ENCODE measurements at regions not wholly inside any gene's neighbourhood (a gene's known extent, or its start where the extent isn't known, plus 50 kb on each side); places are given as distances from the start of the nearest gene placed in this dataset.

- Histone ChIP-seq H3K27me3 (ENCODE audit: control insufficient read depth, insufficient read depth, low read length) (no peaks in the 10 kb centered on the region), H3K4me3 (ENCODE audit: low read length) (no peak overlapping the region), H3K9ac (ENCODE audit: low read length) (no peak overlapping the region), H3K36me3 (ENCODE audit: control insufficient read depth, insufficient read depth, low read length) (no peaks in the 10 kb centered on the region), H3K4me1 (ENCODE audit: control insufficient read depth, insufficient read depth, low read length) (peaks cover 7% of the 10 kb centered on the region), H3K9me3 (ENCODE audit: control insufficient read depth, low read length) (no peaks in the 10 kb centered on the region)
Measured at GRCh38 chr15:39362821-39363561, 217.9 kb upstream of the THBS1 start.

GRCh38 chr15:39363761-39364586 lies 216.9 kb upstream of the THBS1 start:
- no peak overlapping the region for H3K9ac ChIP-seq (ENCODE audit: low read length)
- H3K4me1 ChIP-seq (ENCODE audit: control insufficient read depth, insufficient read depth, low read length), result no peaks in the 10 kb centered on the region
- H3K27me3 ChIP-seq (ENCODE audit: control insufficient read depth, insufficient read depth, low read length), result no peaks in the 10 kb centered on the region
- no peaks in the 10 kb centered on the region for H3K9me3 ChIP-seq (ENCODE audit: control insufficient read depth, low read length)
- no peaks in the 10 kb centered on the region for H3K36me3 ChIP-seq (ENCODE audit: control insufficient read depth, insufficient read depth, low read length)
- H3K4me3 ChIP-seq (ENCODE audit: low read length), result no peak overlapping the region

DNA sequence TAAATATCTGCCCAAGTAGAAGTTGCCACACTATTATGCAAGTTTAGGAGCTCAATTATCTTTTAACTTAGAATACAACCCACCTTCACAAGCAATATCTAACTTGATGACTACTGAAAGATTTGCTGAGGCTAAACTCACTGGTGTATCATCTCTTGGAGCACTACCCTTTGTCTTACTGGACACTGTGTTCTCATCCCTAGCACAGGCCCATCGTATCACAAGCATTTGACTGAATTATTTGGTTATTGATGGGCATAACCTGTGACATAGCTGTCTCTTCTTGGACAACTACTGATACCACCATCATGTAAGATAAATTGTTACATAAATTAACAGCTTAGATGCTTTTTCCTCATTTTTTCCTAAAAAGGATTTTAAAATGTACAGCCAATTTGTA lies 216.2 kb upstream of the THBS1 start:
- H3K27me3 ChIP-seq (ENCODE audit: control insufficient read depth, insufficient read depth, low read length), result no peaks in the 10 kb centered on the region
- H3K4me1 ChIP-seq (ENCODE audit: control insufficient read depth, insufficient read depth, low read length), result no peaks in the 10 kb centered on the region
- no peak overlapping the region for H3K9ac ChIP-seq (ENCODE audit: low read length)
- H3K36me3 ChIP-seq (ENCODE audit: control insufficient read depth, insufficient read depth, low read length), result no peaks in the 10 kb centered on the region
- H3K9me3 ChIP-seq (ENCODE audit: control insufficient read depth, low read length), result no peaks in the 10 kb centered on the region
- H3K4me3 ChIP-seq (ENCODE audit: low read length), result no peak overlapping the region

- Histone ChIP-seq H3K27me3 (ENCODE audit: control insufficient read depth, insufficient read depth, low read length) (no peaks in the 10 kb centered on the region), H3K9me3 (ENCODE audit: control insufficient read depth, low read length) (no peaks in the 10 kb centered on the region), H3K9ac (ENCODE audit: low read length) (no peak overlapping the region), H3K4me3 (ENCODE audit: low read length) (no peak overlapping the region), H3K36me3 (ENCODE audit: control insufficient read depth, insufficient read depth, low read length) (no peaks in the 10 kb centered on the region), H3K4me1 (ENCODE audit: control insufficient read depth, insufficient read depth, low read length) (no peaks in the 10 kb centered on the region)
Measured at GRCh38 chr15:39365161-39365560, 215.7 kb upstream of the THBS1 start.

DNA sequence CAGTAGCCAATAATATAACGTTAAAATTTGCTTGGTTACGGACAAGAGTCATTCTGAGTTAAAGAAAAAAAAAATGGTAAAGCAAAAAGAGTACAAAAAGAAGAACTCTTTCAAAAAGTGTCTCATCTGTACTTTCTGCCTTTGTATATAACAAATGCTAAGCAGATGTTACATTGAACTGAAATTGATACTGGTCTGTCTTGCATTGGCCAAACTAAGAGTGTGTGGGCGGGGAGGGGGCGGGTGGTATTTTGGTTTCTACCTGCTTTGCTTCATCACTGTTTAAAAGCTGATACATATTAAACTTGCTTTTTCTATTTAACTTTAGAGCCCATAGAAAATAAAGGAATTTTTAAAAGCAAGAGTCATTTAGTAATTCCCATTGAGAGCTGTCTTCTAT lies 215.0 kb upstream of the THBS1 start:
- Histone ChIP-seq H3K9me3 (ENCODE audit: control insufficient read depth, low read length) (no peaks in the 10 kb centered on the region), H3K9ac (ENCODE audit: low read length) (no peak overlapping the region), H3K36me3 (ENCODE audit: control insufficient read depth, insufficient read depth, low read length) (no peaks in the 10 kb centered on the region), H3K4me1 (ENCODE audit: control insufficient read depth, insufficient read depth, low read length) (no peaks in the 10 kb centered on the region), H3K27me3 (ENCODE audit: control insufficient read depth, insufficient read depth, low read length) (no peaks in the 10 kb centered on the region), H3K4me3 (ENCODE audit: low read length) (no peak overlapping the region)

GRCh38 chr15:39367596-39367995 lies 213.3 kb upstream of the THBS1 start:
- H3K9ac ChIP-seq (ENCODE audit: low read length), result no peak overlapping the region
- no peak overlapping the region for H3K4me3 ChIP-seq (ENCODE audit: low read length)
- no peaks in the 10 kb centered on the region for H3K4me1 ChIP-seq (ENCODE audit: control insufficient read depth, insufficient read depth, low read length)
- H3K36me3 ChIP-seq (ENCODE audit: control insufficient read depth, insufficient read depth, low read length), result no peaks in the 10 kb centered on the region
- no peaks in the 10 kb centered on the region for H3K9me3 ChIP-seq (ENCODE audit: control insufficient read depth, low read length)
- no peaks in the 10 kb centered on the region for H3K27me3 ChIP-seq (ENCODE audit: control insufficient read depth, insufficient read depth, low read length)

DNA sequence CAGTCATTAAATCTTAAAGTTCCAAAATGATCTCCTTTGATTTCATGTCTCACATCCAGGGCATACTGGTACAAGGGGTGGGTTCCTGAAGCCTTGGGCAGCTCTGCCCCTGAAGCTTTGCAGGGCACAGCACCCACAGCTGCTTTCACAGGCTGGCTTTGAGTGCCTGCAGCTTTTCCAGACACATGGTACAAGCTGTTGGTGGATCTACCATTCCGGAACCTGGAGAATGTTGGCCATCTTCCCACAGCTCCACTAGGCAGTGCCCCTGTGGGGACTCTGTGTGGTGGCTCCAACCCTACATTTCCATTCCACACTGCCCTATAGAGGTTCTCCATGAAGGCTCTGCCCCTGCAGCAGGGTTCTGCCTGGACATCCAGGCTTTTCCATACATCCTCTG lies 211.1 kb upstream of the THBS1 start:
- Histone ChIP-seq H3K9ac (ENCODE audit: low read length) (no peak overlapping the region), H3K27me3 (ENCODE audit: control insufficient read depth, insufficient read depth, low read length) (no peaks in the 10 kb centered on the region), H3K4me3 (ENCODE audit: low read length) (no peak overlapping the region), H3K9me3 (ENCODE audit: control insufficient read depth, low read length) (no peaks in the 10 kb centered on the region), H3K36me3 (ENCODE audit: control insufficient read depth, insufficient read depth, low read length) (no peaks in the 10 kb centered on the region), H3K4me1 (ENCODE audit: control insufficient read depth, insufficient read depth, low read length) (no peaks in the 10 kb centered on the region)

DNA sequence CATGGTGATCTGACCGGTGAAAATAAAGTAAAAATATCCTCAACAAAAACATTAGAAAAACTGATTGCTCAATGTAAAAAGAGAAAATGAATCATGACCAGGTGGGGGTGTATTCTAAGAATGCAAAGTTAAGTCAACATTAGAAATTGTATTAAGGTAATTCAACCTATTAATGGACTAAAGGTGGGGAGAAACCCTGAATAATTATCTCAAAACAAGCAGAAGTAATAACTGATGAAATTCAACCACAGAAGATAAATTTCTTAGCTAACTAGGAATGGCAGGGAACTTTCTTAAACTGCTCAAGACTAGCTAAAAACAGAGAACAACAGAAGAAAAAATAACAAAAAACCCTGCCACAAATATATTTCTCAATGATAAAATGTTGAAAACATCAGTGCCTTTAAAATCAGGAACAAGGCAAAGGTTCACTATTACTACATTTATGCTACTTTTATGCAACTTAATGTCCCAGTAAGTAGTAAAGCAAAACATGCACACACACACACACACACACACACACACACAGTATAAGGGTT lies 204.4 kb upstream of the THBS1 start:
- Histone ChIP-seq H3K9ac (ENCODE audit: low read length) (no peak overlapping the region), H3K27me3 (ENCODE audit: control insufficient read depth, insufficient read depth, low read length) (no peaks in the 10 kb centered on the region), H3K9me3 (ENCODE audit: control insufficient read depth, low read length) (no peaks in the 10 kb centered on the region), H3K36me3 (ENCODE audit: control insufficient read depth, insufficient read depth, low read length) (no peaks in the 10 kb centered on the region), H3K4me3 (ENCODE audit: low read length) (no peak overlapping the region), H3K4me1 (ENCODE audit: control insufficient read depth, insufficient read depth, low read length) (no peaks in the 10 kb centered on the region)

GRCh38 chr15:39381517-39381916 lies 199.4 kb upstream of the THBS1 start:
- no peak overlapping the region for H3K4me3 ChIP-seq (ENCODE audit: low read length)
- no peaks in the 10 kb centered on the region for H3K27me3 ChIP-seq (ENCODE audit: control insufficient read depth, insufficient read depth, low read length)
- no peaks in the 10 kb centered on the region for H3K9me3 ChIP-seq (ENCODE audit: control insufficient read depth, low read length)
- no peak overlapping the region for H3K9ac ChIP-seq (ENCODE audit: low read length)
- H3K4me1 ChIP-seq (ENCODE audit: control insufficient read depth, insufficient read depth, low read length), result no peaks in the 10 kb centered on the region
- H3K36me3 ChIP-seq (ENCODE audit: control insufficient read depth, insufficient read depth, low read length), result no peaks in the 10 kb centered on the region

DNA sequence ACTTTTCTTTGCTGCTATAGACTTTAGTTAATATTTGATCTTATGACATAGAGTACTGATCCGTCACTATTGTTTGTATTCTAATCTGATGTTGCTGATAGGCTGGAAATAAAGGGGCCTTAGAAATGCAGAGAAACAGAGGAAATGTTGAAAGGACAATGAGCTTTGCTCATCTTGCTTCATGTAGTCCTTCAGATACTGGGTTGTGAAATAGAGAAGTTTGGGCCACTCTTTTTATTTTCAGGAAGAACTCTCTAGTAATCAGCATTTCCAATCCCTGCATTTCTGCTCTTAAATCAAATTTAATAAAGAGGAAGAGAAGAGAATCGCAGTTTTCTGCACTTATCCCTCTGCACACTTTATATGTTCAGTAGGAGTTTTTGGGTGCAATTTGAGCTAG lies 192.8 kb upstream of the THBS1 start:
- Histone ChIP-seq H3K9me3 (ENCODE audit: control insufficient read depth, low read length) (no peaks in the 10 kb centered on the region), H3K36me3 (ENCODE audit: control insufficient read depth, insufficient read depth, low read length) (no peaks in the 10 kb centered on the region), H3K9ac (ENCODE audit: low read length) (no peak overlapping the region), H3K4me1 (ENCODE audit: control insufficient read depth, insufficient read depth, low read length) (no peaks in the 10 kb centered on the region), H3K4me3 (ENCODE audit: low read length) (no peak overlapping the region), H3K27me3 (ENCODE audit: control insufficient read depth, insufficient read depth, low read length) (no peaks in the 10 kb centered on the region)

GRCh38 chr15:39391230-39391629 lies 189.6 kb upstream of the THBS1 start:
- Histone ChIP-seq H3K9me3 (ENCODE audit: control insufficient read depth, low read length) (no peaks in the 10 kb centered on the region), H3K4me1 (ENCODE audit: control insufficient read depth, insufficient read depth, low read length) (peaks cover 11% of the 10 kb centered on the region), H3K4me3 (ENCODE audit: low read length) (no peak overlapping the region), H3K9ac (ENCODE audit: low read length) (no peak overlapping the region), H3K36me3 (ENCODE audit: control insufficient read depth, insufficient read depth, low read length) (no peaks in the 10 kb centered on the region), H3K27me3 (ENCODE audit: control insufficient read depth, insufficient read depth, low read length) (no peaks in the 10 kb centered on the region)

GRCh38 chr15:39392469-39393047 lies 188.3 kb upstream of the THBS1 start:
- Histone ChIP-seq H3K4me1 (ENCODE audit: control insufficient read depth, insufficient read depth, low read length) (peaks cover 11% of the 10 kb centered on the region), H3K27me3 (ENCODE audit: control insufficient read depth, insufficient read depth, low read length) (no peaks in the 10 kb centered on the region), H3K9ac (ENCODE audit: low read length) (no peak overlapping the region), H3K4me3 (ENCODE audit: low read length) (no peak overlapping the region), H3K36me3 (ENCODE audit: control insufficient read depth, insufficient read depth, low read length) (no peaks in the 10 kb centered on the region), H3K9me3 (ENCODE audit: control insufficient read depth, low read length) (no peaks in the 10 kb centered on the region)
